MM.1S (cell line): ENCODE measurements at regions not wholly inside any gene's neighbourhood (a gene's known extent, or its start where the extent isn't known, plus 50 kb on each side); places are given as distances from the start of the nearest gene placed in this dataset.

Experiments used
- DNase-seq: peaks from one replicate; pipeline ENCODE4 v3.0.0-alpha.2; 2015
- H2AFZ ChIP-seq: fragments of 300-600 bp; sonication (generic); 2 replicates; pipeline ENCODE4 v1.6.0; 2016; ENCODE audit warnings: antibody characterized with exemption, low read length
- H3F3A ChIP-seq: fragments of 300-600 bp; sonication (generic); 2 replicates; pipeline ENCODE4 v1.6.1; 2016; ENCODE audit warnings: mild to moderate bottlenecking, antibody characterized with exemption, low read length, moderate library complexity, mixed read lengths; ENCODE audit not compliant: insufficient read depth
- H3K27ac ChIP-seq: fragments of 300-600 bp; sonication (generic); 2 replicates; pipeline ENCODE4 v1.5.1; 2016; ENCODE audit warnings: mild to moderate bottlenecking, low read length
- H3K27me3 ChIP-seq: fragments of 300-600 bp; sonication (generic); replicated peaks from 2 replicates; pipeline ENCODE4 v1.6.0; 2016; ENCODE audit warnings: low read length; ENCODE audit not compliant: insufficient read depth
- H3K36me3 ChIP-seq: fragments of 300-600 bp; sonication (generic); replicated peaks from 2 replicates; pipeline ENCODE4 v1.6.1; 2016; ENCODE audit warnings: mild to moderate bottlenecking, low read length, mixed read lengths; ENCODE audit not compliant: insufficient read depth
- H3K4me1 ChIP-seq: fragments of 300-600 bp; sonication (generic); 2 replicates; pipeline ENCODE4 v1.6.1; 2016; ENCODE audit warnings: low read length, mixed read lengths
- H3K4me2 ChIP-seq: fragments of 300-600 bp; sonication (generic); 2 replicates; pipeline ENCODE4 v1.6.0; 2016; ENCODE audit warnings: low read depth, low read length
- H3K4me3 ChIP-seq: fragments of 300-600 bp; sonication (generic); 2 replicates; pipeline ENCODE4 v1.5.1; 2016; ENCODE audit warnings: low read length, mixed read lengths
- H3K79me2 ChIP-seq: fragments of 300-600 bp; sonication (generic); 2 replicates; pipeline ENCODE4 v1.6.1; 2016; ENCODE audit warnings: mixed run types, low read length, mixed read lengths
- H3K9ac ChIP-seq: fragments of 300-600 bp; sonication (generic); 2 replicates; pipeline ENCODE4 v1.6.1; 2016; ENCODE audit warnings: low read length, mixed read lengths
- H3K9me2 ChIP-seq: fragments of 300-600 bp; sonication (generic); replicated peaks from 2 replicates; pipeline ENCODE4 v1.6.1; 2016; ENCODE audit warnings: mild to moderate bottlenecking, low read length, mixed read lengths; ENCODE audit not compliant: insufficient read depth
- H3K9me3 ChIP-seq: fragments of 300-600 bp; sonication (generic); replicated peaks from 2 replicates; pipeline ENCODE4 v1.6.1; 2016; ENCODE audit warnings: mild to moderate bottlenecking, low read length, mixed read lengths; ENCODE audit not compliant: insufficient read depth
- H4K20me1 ChIP-seq: fragments of 300-600 bp; sonication (generic); 2 replicates; pipeline ENCODE4 v1.6.1; 2016; ENCODE audit warnings: mild to moderate bottlenecking, low read length, moderate library complexity, mixed read lengths; ENCODE audit not compliant: insufficient read depth
- CTCF ChIP-seq: fragments of 300-600 bp; sonication (generic); IDR thresholded peaks from 2 replicates; pipeline ENCODE4 v1.5.1; 2016; ENCODE audit warnings: antibody characterized with exemption, low read length, mixed read lengths
- EZH2 ChIP-seq: fragments of 300-600 bp; sonication (generic); optimal IDR thresholded peaks from 2 replicates; pipeline ENCODE3; 2017; ENCODE audit warnings: low read depth, mild to moderate bottlenecking, antibody characterized with exemption, low read length, mixed read lengths
- EZH2phosphoT487 ChIP-seq: fragments of 300-600 bp; sonication (generic); IDR thresholded peaks from 2 replicates; pipeline ENCODE4 v1.6.1; 2018; ENCODE audit warnings: antibody characterized with exemption, low read length

- Histone ChIP-seq H3K27me3 (no peaks in the 10 kb centered on the region), H3K9ac (no peak overlapping the region), H3F3A (no peaks in the 10 kb centered on the region), H3K9me2 (no peaks in the 10 kb centered on the region), H3K36me3 (no peaks in the 10 kb centered on the region), H3K79me2 (no peaks in the 10 kb centered on the region), H3K27ac (no peak overlapping the region), H3K4me2 (no peak overlapping the region), H2AFZ (no peak overlapping the region), H3K4me1 (no peaks in the 10 kb centered on the region), H3K4me3 (no peak overlapping the region), H4K20me1 (no peaks in the 10 kb centered on the region), H3K9me3 (no peaks in the 10 kb centered on the region)
- TF ChIP-seq EZH2, result no peak
- TF ChIP-seq EZH2phosphoT487, result no peak
- no peak for TF ChIP-seq CTCF
- DNase-seq, result no peak
These were observed 535.3 kb downstream of the EFNA5 start for GRCh38 chr5:107135391-107135790.

DNA sequence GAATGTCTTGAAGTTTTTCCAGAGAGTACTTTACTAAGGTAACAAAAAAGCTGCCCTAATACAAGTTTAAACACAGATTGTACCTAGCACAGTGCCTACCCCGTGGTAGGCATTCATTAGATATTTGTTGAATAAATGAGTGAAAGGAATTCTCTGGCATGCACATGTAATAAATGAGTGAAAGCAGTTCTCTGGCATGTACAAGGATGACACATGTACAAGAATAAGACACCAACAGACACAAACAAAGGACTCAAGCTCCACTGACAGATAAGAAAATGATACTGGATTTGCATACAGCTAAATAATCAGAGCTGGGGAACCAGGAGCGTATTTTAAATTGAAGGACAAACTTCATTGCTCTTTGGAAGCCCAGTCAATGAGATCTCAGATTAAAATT lies 535.8 kb downstream of the EFNA5 start:
- Histone ChIP-seq H3K27ac (no peak overlapping the region), H4K20me1 (no peaks in the 10 kb centered on the region), H3K9ac (no peak overlapping the region), H3K9me2 (no peaks in the 10 kb centered on the region), H3K27me3 (no peaks in the 10 kb centered on the region), H3K4me3 (no peak overlapping the region), H3K36me3 (no peaks in the 10 kb centered on the region), H2AFZ (no peak overlapping the region), H3K9me3 (no peaks in the 10 kb centered on the region), H3K4me2 (no peak overlapping the region), H3K4me1 (no peaks in the 10 kb centered on the region), H3K79me2 (no peaks in the 10 kb centered on the region), H3F3A (no peaks in the 10 kb centered on the region)
- TF ChIP-seq EZH2 (no peak), CTCF (no peak), EZH2phosphoT487 (no peak)
- no peak for DNase-seq

- Histone ChIP-seq H3K79me2 (no peaks in the 10 kb centered on the region), H3K27me3 (no peaks in the 10 kb centered on the region), H3K4me1 (no peaks in the 10 kb centered on the region), H3K9me2 (no peaks in the 10 kb centered on the region), H3K9ac (no peak overlapping the region), H3F3A (no peaks in the 10 kb centered on the region), H3K9me3 (no peaks in the 10 kb centered on the region), H3K27ac (no peak overlapping the region), H3K4me2 (no peak overlapping the region), H3K4me3 (no peak overlapping the region), H4K20me1 (no peaks in the 10 kb centered on the region), H3K36me3 (no peaks in the 10 kb centered on the region), H2AFZ (no peak overlapping the region)
- TF ChIP-seq EZH2 (no peak), EZH2phosphoT487 (no peak), CTCF (no peak)
- no peak for DNase-seq
These were observed 541.7 kb downstream of the EFNA5 start for GRCh38 chr5:107129051-107129450.

GRCh38 chr5:107127878-107128277 lies 542.9 kb downstream of the EFNA5 start:
- Histone ChIP-seq H3K4me2 (no peak overlapping the region), H3K9ac (no peak overlapping the region), H3K4me1 (no peaks in the 10 kb centered on the region), H3K27ac (no peak overlapping the region), H3K9me3 (no peaks in the 10 kb centered on the region), H3K79me2 (no peaks in the 10 kb centered on the region), H3F3A (no peaks in the 10 kb centered on the region), H3K27me3 (no peaks in the 10 kb centered on the region), H4K20me1 (no peaks in the 10 kb centered on the region), H2AFZ (no peak overlapping the region), H3K36me3 (no peaks in the 10 kb centered on the region), H3K4me3 (no peak overlapping the region), H3K9me2 (no peaks in the 10 kb centered on the region)
- TF ChIP-seq CTCF (no peak), EZH2phosphoT487 (no peak), EZH2 (no peak)
- DNase-seq, result no peak
